ENCODE measurements at regions not wholly inside any gene's neighbourhood (a gene's known extent, or its start where the extent isn't known, plus 50 kb on each side); places are given as distances from the start of the nearest gene placed in this dataset.

GRCh38 chr2:138079976-138080375 lies 115.7 kb downstream of the HNMT start:
- TF ChIP-seq CTCF (IDR thresholded peaks at IDR 0.05; ENCODE audit: poor library complexity) = no peak
- TF ChIP-seq EZH2phosphoT487 (IDR thresholded peaks at IDR 0.05; ENCODE audit: low read depth, severe bottlenecking, unreplicated experiment) = no peak
- TF ChIP-seq EZH2 (IDR thresholded peaks at IDR 0.05; ENCODE audit: borderline replicate concordance) = no peak

All from hepatocyte (in vitro differentiated cells).